Thymus (tissue), 11 donors: ENCODE measurements at regions not wholly inside any gene's neighbourhood (a gene's known extent, or its start where the extent isn't known, plus 50 kb on each side); places are given as distances from the start of the nearest gene placed in this dataset.

Experiments used
- DNase-seq, 9 donors: peaks; one replicate each; pipeline ENCODE4 v3.0.0-alpha.2; 2013; ENCODE audit warnings: low spot score in 9 of 9, low read depth in 6 of 9, missing footprints in 1 of 9
- H3K27ac ChIP-seq, 2 donors: one replicate each; pipeline ENCODE4 v1.5.1; 2013; ENCODE audit warnings: control low read depth in 1 of 2, low read depth in 1 of 2, low read length in 1 of 2, mild to moderate bottlenecking in 1 of 2, moderate library complexity in 1 of 2
- H3K27me3 ChIP-seq, 2 donors: one replicate each; pipeline ENCODE4 v1.5.1; 2013; ENCODE audit warnings: low read length in 1 of 2; ENCODE audit not compliant: control insufficient read depth in 2 of 2, insufficient read depth in 1 of 2
- H3K36me3 ChIP-seq, 2 donors: one replicate each; pipeline ENCODE4 v1.5.1; 2013; ENCODE audit warnings: low read length in 1 of 2, mild to moderate bottlenecking in 1 of 2, moderate library complexity in 1 of 2; ENCODE audit not compliant: control insufficient read depth in 2 of 2, insufficient read depth in 2 of 2
- H3K4me1 ChIP-seq, 2 donors: one replicate each; pipeline ENCODE4 v1.5.1; 2013; ENCODE audit warnings: low read length in 2 of 2; ENCODE audit not compliant: control insufficient read depth in 2 of 2, insufficient read depth in 2 of 2
- H3K4me3 ChIP-seq, 2 donors: one replicate each; pipeline ENCODE4 v1.5.1; 2013; ENCODE audit warnings: low read length in 2 of 2, control low read depth in 1 of 2, mild to moderate bottlenecking in 1 of 2
- H3K9me3 ChIP-seq, 2 donors: one replicate each; pipeline ENCODE4 v1.5.1; 2013; ENCODE audit warnings: low read length in 1 of 2, mild to moderate bottlenecking in 1 of 2; ENCODE audit not compliant: control insufficient read depth in 2 of 2, insufficient read depth in 1 of 2
- WGBS: extraction: QIAGEN DNeasy Blood & Tissue Kit; methylation state at CpG from one replicate; pipeline ENCODE4 v1.1.7; 2013; 5-methylcytosine and 5-hydroxymethylcytosine counted together
- donor health status: healthy.

DNA sequence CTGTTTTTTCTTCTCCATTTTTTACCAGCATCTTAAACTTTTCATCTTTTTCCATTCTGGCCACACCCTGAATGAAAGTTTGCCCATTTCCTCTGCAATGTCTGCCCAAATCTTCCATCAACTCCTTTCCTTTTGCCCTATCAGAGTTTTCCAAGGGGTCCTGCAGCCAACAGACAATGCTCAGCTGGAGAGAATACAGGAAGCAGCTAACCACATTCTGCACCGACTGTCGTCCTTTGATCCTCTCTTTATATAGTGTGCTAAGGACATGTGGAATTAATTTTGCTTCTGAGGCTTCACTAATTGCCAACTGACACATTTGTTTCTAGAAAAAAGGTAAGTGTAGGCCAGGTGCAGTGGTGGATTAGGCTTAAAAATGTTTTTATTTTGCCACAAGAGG, 50.5 kb upstream of the DLX2 start:
- Histone ChIP-seq H3K9me3 (no peaks in the 10 kb centered on the region), H3K27me3 (no peaks in the 10 kb centered on the region), H3K36me3 (no peaks in the 10 kb centered on the region), H3K27ac (peak overlapping the region in 1 of 2 donors; percentile 55), H3K4me1 (peaks cover 12 to 13% of the 10 kb centered on the region in 2 donors), H3K4me3 (no peak overlapping the region)
- WGBS, result 4% methylated on average over 2 of the region's 2 CpGs
- peak in 5 of 9 donors; percentile 25 to 67 (median 31) for DNase-seq

DNA sequence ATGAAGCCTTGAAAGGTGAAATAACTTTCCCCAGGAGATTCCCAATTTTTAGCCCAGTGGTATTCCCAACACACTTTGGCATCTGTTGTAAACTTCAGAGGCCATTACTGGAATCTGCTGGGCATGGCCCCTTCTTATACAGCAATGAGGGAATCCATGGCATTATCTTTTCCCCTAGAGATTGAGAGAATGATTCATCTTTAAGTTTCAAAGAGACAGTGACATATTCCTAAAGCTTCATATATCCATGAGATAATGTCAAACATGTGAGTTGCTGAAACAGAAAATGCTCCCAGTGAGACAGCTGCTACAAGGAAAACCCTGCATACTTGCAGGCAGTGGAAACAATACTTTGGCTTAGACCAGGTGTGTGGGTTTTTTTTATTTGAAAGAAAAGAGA, 51.1 kb upstream of the DLX2 start:
- H3K27ac ChIP-seq, result peak overlapping the region in 1 of 2 donors; percentile 55
- DNase-seq, result peak in 1 of 9 donors; percentile 30
- peaks cover 12 to 13% of the 10 kb centered on the region in 2 donors for H3K4me1 ChIP-seq
- H3K36me3 ChIP-seq, result no peaks in the 10 kb centered on the region
- H3K9me3 ChIP-seq, result no peaks in the 10 kb centered on the region
- no peaks in the 10 kb centered on the region for H3K27me3 ChIP-seq
- no peak overlapping the region for H3K4me3 ChIP-seq

GRCh38 chr2:172155752-172156151, 53.1 kb upstream of the DLX2 start:
- no peak overlapping the region for H3K27ac ChIP-seq
- H3K9me3 ChIP-seq, result no peaks in the 10 kb centered on the region
- H3K4me3 ChIP-seq, result no peak overlapping the region
- no peaks in the 10 kb centered on the region for H3K36me3 ChIP-seq
- H3K4me1 ChIP-seq, result peaks cover 12 to 13% of the 10 kb centered on the region in 2 donors
- no peaks in the 10 kb centered on the region for H3K27me3 ChIP-seq
- 98% methylated on average over 12 of the region's 12 CpGs for WGBS
- DNase-seq, result no peak

DNA sequence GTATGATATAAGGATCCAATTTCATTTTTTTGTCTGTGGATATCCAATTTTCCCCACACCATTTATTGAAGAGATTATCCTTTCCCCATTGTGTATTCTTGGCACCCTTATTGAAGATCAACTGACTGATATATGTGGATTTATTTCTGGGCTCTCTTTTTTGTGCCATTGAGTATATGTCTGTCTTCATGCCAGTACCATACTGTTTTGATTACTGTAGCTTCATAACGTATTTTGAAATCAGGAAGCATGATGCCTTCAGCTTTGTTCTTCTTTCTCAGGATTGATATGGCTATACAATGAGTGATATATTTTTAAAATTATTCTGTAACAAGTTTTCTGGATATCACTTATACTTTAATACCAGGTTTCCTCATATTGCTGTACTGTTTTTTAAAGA, 58.1 kb upstream of the DLX2 start:
- no peak for DNase-seq
- H3K4me1 ChIP-seq, result no peaks in the 10 kb centered on the region
- no peak overlapping the region for H3K4me3 ChIP-seq
- no peaks in the 10 kb centered on the region for H3K27me3 ChIP-seq
- H3K36me3 ChIP-seq, result no peaks in the 10 kb centered on the region
- H3K9me3 ChIP-seq, result peaks cover 0 to 7% of the 10 kb centered on the region in 2 donors
- 98% methylated on average over 1 of the region's 1 CpG for WGBS
- H3K27ac ChIP-seq, result no peak overlapping the region

DNA sequence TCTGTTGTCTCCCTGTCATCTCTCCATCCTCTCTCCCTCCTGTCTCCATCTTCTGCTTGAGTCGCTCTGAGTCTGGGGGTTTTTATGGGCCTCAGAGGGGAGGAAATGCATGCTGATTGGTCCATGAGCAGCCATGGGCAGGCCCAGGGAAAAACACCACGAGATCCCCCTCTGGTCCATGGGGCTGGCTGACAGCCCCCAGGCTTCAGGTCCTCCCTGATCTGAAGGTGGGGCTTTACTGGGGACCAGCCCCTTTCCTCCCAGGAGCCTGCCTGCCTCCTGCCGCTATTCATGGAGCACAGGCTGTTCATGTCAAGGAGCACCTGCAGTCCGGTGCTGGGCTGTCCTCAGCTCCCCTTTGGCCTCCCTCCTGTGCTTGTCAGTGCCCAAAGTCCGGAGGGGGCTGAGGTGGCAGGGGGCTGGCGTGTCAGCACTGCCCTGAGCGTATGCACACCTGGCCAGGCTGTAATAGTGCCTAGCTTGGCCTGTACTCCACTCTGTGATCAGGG, 59.6 kb upstream of the DLX2 start:
- Histone ChIP-seq H3K4me1 (no peaks in the 10 kb centered on the region), H3K4me3 (no peak overlapping the region), H3K36me3 (no peaks in the 10 kb centered on the region), H3K27ac (no peak overlapping the region), H3K9me3 (peaks cover 0 to 7% of the 10 kb centered on the region in 2 donors), H3K27me3 (no peaks in the 10 kb centered on the region)
- WGBS, result 98% methylated on average over 7 of the region's 7 CpGs
- DNase-seq, result no peak

GRCh38 chr2:172162739-172163336, 60.1 kb upstream of the DLX2 start:
- Histone ChIP-seq H3K36me3 (no peaks in the 10 kb centered on the region), H3K27me3 (no peaks in the 10 kb centered on the region), H3K27ac (no peak overlapping the region), H3K9me3 (peaks cover 0 to 7% of the 10 kb centered on the region in 2 donors), H3K4me3 (no peak overlapping the region), H3K4me1 (no peaks in the 10 kb centered on the region)
- 97% methylated on average over 9 of the region's 9 CpGs for WGBS
- DNase-seq, result no peak

GRCh38 chr2:172168917-172169346, 66.2 kb upstream of the DLX2 start:
- Histone ChIP-seq H3K9me3 (peaks cover 0 to 2% of the 10 kb centered on the region in 2 donors), H3K27ac (no peak overlapping the region), H3K4me1 (peaks cover 0 to 13% of the 10 kb centered on the region in 2 donors), H3K27me3 (peaks cover 0 to 16% of the 10 kb centered on the region in 2 donors), H3K4me3 (no peak overlapping the region), H3K36me3 (no peaks in the 10 kb centered on the region)
- no peak for DNase-seq
- WGBS, result 83% methylated on average over 3 of the region's 3 CpGs

DNA sequence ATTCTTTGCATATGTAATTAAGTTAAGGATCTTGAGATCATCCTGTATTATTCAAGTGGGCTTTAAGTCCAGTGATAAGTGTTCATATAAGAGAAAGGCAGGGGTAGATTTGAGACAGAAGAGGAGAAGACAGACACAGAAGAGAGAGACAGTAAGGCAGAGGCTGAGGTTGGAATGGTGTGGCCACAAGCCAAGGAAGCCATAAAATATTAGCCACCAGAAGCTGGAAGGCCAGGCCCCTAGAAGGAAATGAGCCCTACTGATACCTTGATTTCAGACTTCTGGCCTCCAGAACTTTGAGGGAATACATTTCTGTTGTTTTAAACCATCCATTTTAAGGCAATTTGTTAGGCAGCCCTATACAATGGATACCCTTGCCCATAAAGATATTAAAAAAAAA, 66.9 kb upstream of the DLX2 start:
- peaks cover 0 to 2% of the 10 kb centered on the region in 2 donors for H3K9me3 ChIP-seq
- DNase-seq, result no peak
- no peaks in the 10 kb centered on the region for H3K36me3 ChIP-seq
- no peak overlapping the region for H3K4me3 ChIP-seq
- no peak overlapping the region for H3K27ac ChIP-seq
- peaks cover 0 to 13% of the 10 kb centered on the region in 2 donors for H3K4me1 ChIP-seq
- peaks cover 0 to 16% of the 10 kb centered on the region in 2 donors for H3K27me3 ChIP-seq

GRCh38 chr2:172172513-172173173, 69.9 kb upstream of the DLX2 start:
- WGBS, result 1% methylated on average over 58 of the region's 58 CpGs
- Histone ChIP-seq H3K9me3 (no peaks in the 10 kb centered on the region), H3K27ac (no peak overlapping the region), H3K4me3 (peak overlapping the region; percentile 55 to 63), H3K36me3 (no peaks in the 10 kb centered on the region), H3K27me3 (peaks cover 0 to 16% of the 10 kb centered on the region in 2 donors), H3K4me1 (peaks cover 0 to 13% of the 10 kb centered on the region in 2 donors)
- peak in 5 of 9 donors; percentile 35 to 70 (median 55) for DNase-seq
